Transverse colon (tissue), 4 donors: ENCODE measurements at regions not wholly inside any gene's neighbourhood (a gene's known extent, or its start where the extent isn't known, plus 50 kb on each side); places are given as distances from the start of the nearest gene placed in this dataset.
"Not testable (repeated sequence)": the region's sequence is repeated elsewhere in the genome, so short reads cannot be mapped to it uniquely, and the experiment has no call there.

Experiments used
- DNase-seq: peaks from one replicate; pipeline ENCODE4 v3.0.0-alpha.2; 2019
- H3K27ac ChIP-seq, 4 donors: fragments of 200-600 bp; sonication (generic); 2 replicates each; pipeline ENCODE4 v1.5.1; 2016 to 2018; ENCODE audit warnings: inconsistent platforms in 4 of 4
- H3K27me3 ChIP-seq: fragments of 200-600 bp; sonication (generic); 2 replicates; pipeline ENCODE4 v1.5.1; 2017; ENCODE audit warnings: inconsistent platforms
- H3K36me3 ChIP-seq, 4 donors: fragments of 200-600 bp; sonication (generic); 2 replicates each; pipeline ENCODE4 v1.5.1; 2017 to 2019; ENCODE audit warnings: inconsistent platforms in 4 of 4
- H3K4me1 ChIP-seq, 4 donors: fragments of 200-600 bp; sonication (generic); 2 replicates each; pipeline ENCODE4 v1.5.1; 2017 to 2020; ENCODE audit warnings: inconsistent platforms in 4 of 4
- H3K4me3 ChIP-seq, 4 donors: fragments of 200-600 bp; sonication (generic); 1 replicate in 1 of 4; 2 replicates in 3 of 4; pipeline versions ENCODE4 v1.5.1 to v1.6.1; 2017 to 2019; ENCODE audit warnings: inconsistent platforms in 4 of 4
- H3K9me3 ChIP-seq, 2 donors: fragments of 200-600 bp; sonication (generic); 2 replicates each; pipeline ENCODE4 v1.5.1; 2017 to 2019; ENCODE audit warnings: inconsistent platforms in 2 of 2
- CTCF ChIP-seq, 5 experiments: fragments of 200-600 bp in 3 of 5; fragments of 450-650 bp in 2 of 5; sonication (generic) in 3 of 5; IDR thresholded peaks; 1 replicate in 2 of 5; 2 replicates in 3 of 5; pipeline ENCODE4 v1.5.1; 2016 to 2017; ENCODE audit warnings: antibody characterized with exemption in 5 of 5, inconsistent platforms in 3 of 5, mild to moderate bottlenecking in 2 of 5, moderate library complexity in 1 of 5
- EP300 ChIP-seq: sonication (generic); formaldehyde crosslinking; IDR thresholded peaks from one replicate; pipeline ENCODE4 v1.6.1; 2017; ENCODE audit warnings: antibody characterized with exemption, low read depth
- POLR2A ChIP-seq: fragments of 450-650 bp; IDR thresholded peaks from one replicate; pipeline ENCODE4 v1.6.1; 2016; ENCODE audit warnings: antibody characterized with exemption, mild to moderate bottlenecking, moderate library complexity
- POLR2AphosphoS5 ChIP-seq, 3 donors: sonication (generic); formaldehyde crosslinking; IDR thresholded peaks; one replicate each; pipeline ENCODE4 v1.6.1; 2016; ENCODE audit warnings: antibody characterized with exemption in 3 of 3
- WGBS, 2 donors: methylation state at CpG; one replicate each; pipeline ENCODE4 v1.1.5; 2018; ENCODE audit warnings: low coverage in 1 of 2; 5-methylcytosine and 5-hydroxymethylcytosine counted together
- in situ Hi-C, 4 donors: fragments of 200-750 bp; cut with MboI; loops; one replicate each; pipeline versions ENCODE4 v1.15.0 to v1.15.1; 2017; ENCODE audit warnings: low sequenced_read_pairs in 3 of 4, low pct_ligation_motif_present in 1 of 4, low pct_unique_long_range_greater_than_20kb in 1 of 4
- intact Hi-C: fragments of 100-400 bp; cut with DNase I; formaldehyde crosslinking; loops from one replicate; pipeline ENCODE4 v1.15.1; 2023; ENCODE audit warnings: low total_unique reads

- TF ChIP-seq POLR2A (no peak), CTCF (IDR thresholded peaks at IDR 0.05) (no peak), POLR2AphosphoS5 (IDR thresholded peaks at IDR 0.05) (no peak), EP300 (no peak)
- Histone ChIP-seq H3K27ac (no peak overlapping the region), H3K27me3 (no peaks in the 10 kb centered on the region), H3K36me3 (no peaks in the 10 kb centered on the region), H3K9me3 (no peaks in the 10 kb centered on the region), H3K4me1 (no peaks in the 10 kb centered on the region), H3K4me3 (no peak overlapping the region)
- DNase-seq = no peak
- in situ Hi-C loops (no loop called here), intact Hi-C loops (no loop called here)
- WGBS, 2 donors = 0 to 16% methylated on average over 1 of the region's 1 CpG
These were observed 84.5 kb upstream of the PCDH20 start for GRCh38 chr13:61500176-61500575.

GRCh38 chr13:61495648-61496047 lies 80.0 kb upstream of the PCDH20 start:
- no peaks in the 10 kb centered on the region for H3K36me3 ChIP-seq
- H3K27ac ChIP-seq = no peak overlapping the region
- no peaks in the 10 kb centered on the region for H3K9me3 ChIP-seq
- in situ Hi-C loops = no loop called here
- 68 to 92% methylated on average over 1 to 2 of the region's 2 CpGs for WGBS, 2 donors
- TF ChIP-seq POLR2AphosphoS5 (IDR thresholded peaks at IDR 0.05) = no peak
- no peak for TF ChIP-seq EP300
- TF ChIP-seq CTCF (IDR thresholded peaks at IDR 0.05) = no peak
- no peaks in the 10 kb centered on the region for H3K4me1 ChIP-seq
- H3K4me3 ChIP-seq = no peak overlapping the region
- no peak for DNase-seq
- no peaks in the 10 kb centered on the region for H3K27me3 ChIP-seq
- intact Hi-C loops = no loop called here

GRCh38 chr13:61493556-61493955 lies 77.9 kb upstream of the PCDH20 start:
- DNase-seq, H3K36me3 ChIP-seq, H3K27ac ChIP-seq, in situ Hi-C loops, intact Hi-C loops, H3K27me3 ChIP-seq, H3K4me3 ChIP-seq, H3K4me1 ChIP-seq, H3K9me3 ChIP-seq: not testable (repeated sequence)
- WGBS, 2 donors = 94 to 98% methylated on average over 10 to 15 of the region's 15 CpGs

GRCh38 chr13:61486496-61486895 lies 70.8 kb upstream of the PCDH20 start:
- 61% methylated on average over 6 of the region's 6 CpGs; no CpG with 5 or more reads in 1 of the 2 donors for WGBS, 2 donors
- Histone ChIP-seq H3K4me3 (no peak overlapping the region), H3K27ac (no peak overlapping the region), H3K4me1 (no peaks in the 10 kb centered on the region), H3K27me3 (no peaks in the 10 kb centered on the region), H3K36me3 (no peaks in the 10 kb centered on the region), H3K9me3 (no peaks in the 10 kb centered on the region)
- no peak for TF ChIP-seq POLR2AphosphoS5 (IDR thresholded peaks at IDR 0.05)
- DNase-seq = no peak
- in situ Hi-C loops = no loop called here
- intact Hi-C loops = no loop called here

- TF ChIP-seq EP300 (no peak), POLR2A (no peak), CTCF (IDR thresholded peaks at IDR 0.05) (no peak), POLR2AphosphoS5 (IDR thresholded peaks at IDR 0.05) (no peak)
- Histone ChIP-seq H3K4me3 (no peak overlapping the region), H3K9me3 (no peaks in the 10 kb centered on the region), H3K27me3 (no peaks in the 10 kb centered on the region), H3K36me3 (no peaks in the 10 kb centered on the region), H3K27ac (no peak overlapping the region), H3K4me1 (no peaks in the 10 kb centered on the region)
- intact Hi-C loops (no loop called here), in situ Hi-C loops (no loop called here)
- WGBS, 2 donors = 64 to 80% methylated on average over 1 to 2 of the region's 2 CpGs
- no peak for DNase-seq
These were observed 69.6 kb upstream of the PCDH20 start for GRCh38 chr13:61485128-61485765.
